ENCODE measurements at regions not wholly inside any gene's neighbourhood (a gene's known extent, or its start where the extent isn't known, plus 50 kb on each side); places are given as distances from the start of the nearest gene placed in this dataset.

- TF ChIP-seq CTCF (IDR thresholded peaks at IDR 0.05) = no peak
Observed at GRCh38 chr12:73833746-73834145, 703.9 kb upstream of the ATXN7L3B start.

- no peak for TF ChIP-seq CTCF (IDR thresholded peaks at IDR 0.05)
Observed at GRCh38 chr12:73841963-73842362, 695.7 kb upstream of the ATXN7L3B start.

GRCh38 chr12:73863546-73863945 is 674.1 kb upstream of the ATXN7L3B start:
- no peak for TF ChIP-seq CTCF (IDR thresholded peaks at IDR 0.05)

GRCh38 chr12:73867147-73867546 is 670.5 kb upstream of the ATXN7L3B start:
- TF ChIP-seq CTCF (IDR thresholded peaks at IDR 0.05) = no peak

GRCh38 chr12:73892201-73892600 is 645.4 kb upstream of the ATXN7L3B start:
- TF ChIP-seq CTCF (IDR thresholded peaks at IDR 0.05) = no peak

GRCh38 chr12:73898645-73899044 is 639.0 kb upstream of the ATXN7L3B start:
- no peak for TF ChIP-seq CTCF (IDR thresholded peaks at IDR 0.05)

GRCh38 chr12:73902260-73902659 is 635.4 kb upstream of the ATXN7L3B start:
- TF ChIP-seq CTCF (IDR thresholded peaks at IDR 0.05) = no peak

- no peak for TF ChIP-seq CTCF (IDR thresholded peaks at IDR 0.05)
Observed at GRCh38 chr12:73906757-73907156, 630.9 kb upstream of the ATXN7L3B start.
